ENCODE measurements at regions not wholly inside any gene's neighbourhood (a gene's known extent, or its start where the extent isn't known, plus 50 kb on each side); places are given as distances from the start of the nearest gene placed in this dataset.

GRCh38 chr1:177847843-177848242 is 122.0 kb downstream of the SEC16B start:
- DNase-seq (ENCODE audit: low read depth) = no peak

DNA sequence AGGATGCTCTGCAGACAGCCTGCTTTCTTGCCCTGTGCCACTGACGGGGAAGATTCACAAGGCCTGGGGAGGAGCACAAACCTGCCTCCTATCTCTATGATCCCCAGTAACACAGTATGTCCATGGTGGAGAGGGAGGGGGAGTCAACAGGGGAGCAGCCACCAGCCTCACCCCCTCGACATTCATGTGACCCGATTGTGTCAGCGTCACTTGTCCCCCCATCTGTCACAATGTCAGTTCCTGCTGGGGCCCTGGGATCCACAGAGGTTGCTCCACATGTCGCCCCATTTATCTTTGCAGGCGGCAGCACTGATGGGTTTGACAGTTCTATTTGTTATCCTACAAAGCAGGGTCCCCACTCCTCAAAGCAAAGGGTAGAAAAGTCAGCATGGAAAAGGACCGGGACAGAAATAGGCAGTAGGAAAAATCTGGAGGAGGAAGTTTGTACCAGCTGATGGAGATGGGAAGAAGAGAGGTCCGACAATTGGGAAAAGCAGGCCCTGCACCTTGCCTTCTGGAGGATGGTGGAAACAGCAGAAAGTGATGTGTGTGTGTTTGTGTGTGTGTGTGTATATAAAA is 130.9 kb downstream of the SEC16B start:
- no peak for DNase-seq (ENCODE audit: low read depth)

DNA sequence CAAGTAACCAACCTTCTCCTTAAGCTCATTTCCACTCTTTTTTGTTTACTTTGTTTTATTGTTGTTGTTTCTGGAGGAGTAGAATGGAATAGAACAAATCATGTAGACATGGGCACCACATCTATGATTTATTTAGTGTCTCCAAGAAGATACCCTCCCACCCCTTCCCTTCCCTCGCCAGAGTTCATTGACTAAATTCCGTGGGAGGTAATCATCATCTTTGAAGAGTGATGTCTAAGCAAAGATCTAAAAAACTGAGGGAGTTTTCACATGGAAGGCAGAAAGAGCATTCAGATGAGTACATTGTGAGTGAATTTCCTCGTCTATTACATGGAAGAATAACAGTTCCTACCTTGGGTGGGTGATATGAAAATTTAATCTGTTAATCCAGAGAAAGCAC is 136.2 kb downstream of the SEC16B start:
- DNase-seq (ENCODE audit: low read depth) = no peak

- no peak for DNase-seq (ENCODE audit: low read depth)
Observed at GRCh38 chr1:177830531-177831135, 139.2 kb downstream of the SEC16B start.

DNA sequence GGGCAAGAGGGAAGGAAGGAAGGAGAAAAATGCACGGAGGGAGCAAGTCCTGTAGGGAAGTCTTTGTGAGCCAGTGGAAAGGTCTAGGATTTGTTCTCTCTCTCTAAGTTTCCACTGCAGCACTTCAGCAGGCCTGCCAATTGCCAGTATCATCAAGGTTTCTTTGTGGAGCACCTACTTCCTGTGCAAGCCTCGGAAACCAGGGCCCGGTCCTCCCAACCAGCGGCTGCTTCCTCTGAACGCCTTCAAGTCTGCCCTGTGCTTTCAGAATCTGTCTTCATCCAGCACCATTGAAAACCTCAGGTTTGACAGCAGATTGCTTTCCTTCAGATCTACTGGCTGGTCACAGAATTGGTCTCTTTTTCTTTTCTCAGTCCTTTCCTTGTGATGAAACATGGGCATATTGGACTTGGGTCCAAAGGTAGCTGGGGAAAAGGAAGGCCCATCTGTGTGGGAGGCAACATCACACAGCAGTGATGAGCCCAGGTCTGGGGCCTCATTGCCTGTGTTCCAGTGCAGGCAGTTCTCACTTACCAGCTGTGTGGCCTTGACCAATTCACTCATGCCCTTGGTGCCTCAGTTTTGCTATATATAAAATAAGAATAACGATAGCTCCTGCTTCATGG is 144.5 kb downstream of the SEC16B start:
- no peak for DNase-seq (ENCODE audit: low read depth)

GRCh38 chr1:177824508-177824982 is 145.3 kb downstream of the SEC16B start:
- no peak for DNase-seq (ENCODE audit: low read depth)

GRCh38 chr1:177820213-177820612 is 149.6 kb downstream of the SEC16B start:
- no peak for DNase-seq (ENCODE audit: low read depth)

- no peak for DNase-seq (ENCODE audit: low read depth)
Observed at GRCh38 chr1:177817937-177818875, 151.7 kb downstream of the SEC16B start.

DNA sequence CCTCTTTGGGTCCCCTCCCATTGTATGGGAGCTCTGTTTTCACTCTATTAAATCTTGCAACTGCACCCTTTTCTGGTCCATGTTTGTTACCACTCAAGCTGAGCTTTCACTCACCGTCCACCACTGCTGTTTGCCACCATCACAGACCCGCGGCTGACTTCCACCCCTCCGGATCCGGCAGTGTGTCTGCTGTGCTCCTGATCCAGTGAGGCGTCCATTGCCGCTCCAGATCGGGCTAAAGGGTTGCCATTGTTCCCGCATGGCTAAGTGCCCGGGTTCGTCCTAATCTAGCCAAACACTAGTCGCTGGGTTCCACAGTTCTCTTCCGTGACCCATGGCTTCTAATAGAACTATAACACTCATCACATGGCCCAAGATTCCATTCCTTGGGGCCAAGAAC is 157.2 kb downstream of the SEC16B start:
- no peak for DNase-seq (ENCODE audit: low read depth)

DNA sequence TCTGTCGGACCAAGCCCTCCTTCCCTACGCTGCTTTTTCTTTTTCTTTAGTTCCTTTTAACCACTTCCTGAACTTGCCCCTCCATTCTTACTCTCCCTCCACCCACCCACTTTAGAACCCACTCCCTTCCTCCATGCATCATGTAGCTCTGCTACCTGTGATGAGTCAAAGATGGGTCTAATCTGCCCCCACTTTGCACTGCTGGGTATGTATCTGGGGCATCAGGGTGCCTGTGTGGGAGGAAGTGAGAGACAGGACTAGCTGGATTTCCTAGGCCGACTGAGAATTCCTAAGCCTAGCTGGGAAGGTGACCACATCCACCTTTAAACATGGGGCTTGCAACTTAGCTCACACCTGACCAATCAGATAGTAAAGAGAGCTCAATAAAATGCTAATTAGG is 157.7 kb downstream of the SEC16B start:
- DNase-seq (ENCODE audit: low read depth) = no peak

DNA sequence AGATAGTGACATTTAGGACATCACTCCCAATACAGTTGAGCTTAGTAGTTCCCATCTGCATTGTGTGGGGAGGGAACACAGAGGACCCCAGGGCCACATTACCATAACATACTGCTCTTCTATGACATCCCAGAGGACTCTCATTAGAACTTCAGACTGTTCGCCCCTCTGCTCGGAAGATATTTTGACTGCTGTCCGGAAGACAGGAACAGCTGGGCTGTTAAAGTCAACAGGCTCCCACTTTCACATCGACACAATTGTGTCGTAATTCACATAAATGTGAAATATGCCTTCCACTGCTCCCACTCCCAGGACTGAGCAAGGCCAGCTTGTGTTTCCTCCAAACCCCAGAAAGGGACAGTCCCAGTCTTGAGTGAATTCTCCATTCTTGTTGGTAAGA is 158.4 kb downstream of the SEC16B start:
- no peak for DNase-seq (ENCODE audit: low read depth)

- no peak for DNase-seq (ENCODE audit: low read depth)
Observed at GRCh38 chr1:177809819-177810218, 160.0 kb downstream of the SEC16B start.

GRCh38 chr1:177802304-177802703 is 167.6 kb downstream of the SEC16B start:
- no peak for DNase-seq (ENCODE audit: low read depth)

GRCh38 chr1:177801790-177802189 is 168.1 kb downstream of the SEC16B start:
- DNase-seq (ENCODE audit: low read depth) = no peak

DNA sequence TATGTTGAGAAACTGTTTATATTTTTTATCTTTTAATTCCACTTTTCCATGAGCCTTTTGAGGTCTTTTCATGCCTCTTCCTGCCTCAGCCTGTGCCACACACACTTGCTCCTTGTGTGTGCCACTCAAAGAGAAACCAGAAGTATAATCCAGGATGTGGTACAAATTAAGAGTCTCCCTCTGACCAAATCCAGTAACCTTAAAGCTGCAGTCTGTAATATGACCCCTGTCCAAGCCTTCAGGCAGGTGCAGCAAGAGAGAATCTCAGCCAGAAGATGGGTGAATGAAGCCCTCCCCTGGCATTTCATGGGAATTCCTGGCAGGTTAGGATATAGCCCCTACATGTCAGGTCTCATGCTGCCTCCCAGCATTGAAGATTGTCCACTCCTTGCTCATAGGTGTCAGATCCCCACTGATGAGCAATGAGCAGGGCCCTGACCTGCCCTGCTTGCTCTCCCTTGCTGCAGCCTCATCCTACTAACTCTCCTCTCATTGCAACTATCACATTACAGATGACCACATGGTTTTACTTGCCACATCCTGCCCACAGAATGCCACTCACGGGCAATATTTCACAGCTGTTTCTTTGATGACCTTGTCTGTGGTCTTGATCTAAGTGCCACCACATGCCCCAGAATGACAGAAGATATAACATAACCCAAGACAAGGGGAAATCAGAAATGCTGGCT is 169.3 kb downstream of the SEC16B start:
- peak; percentile 46 for DNase-seq (ENCODE audit: low read depth)

DNA sequence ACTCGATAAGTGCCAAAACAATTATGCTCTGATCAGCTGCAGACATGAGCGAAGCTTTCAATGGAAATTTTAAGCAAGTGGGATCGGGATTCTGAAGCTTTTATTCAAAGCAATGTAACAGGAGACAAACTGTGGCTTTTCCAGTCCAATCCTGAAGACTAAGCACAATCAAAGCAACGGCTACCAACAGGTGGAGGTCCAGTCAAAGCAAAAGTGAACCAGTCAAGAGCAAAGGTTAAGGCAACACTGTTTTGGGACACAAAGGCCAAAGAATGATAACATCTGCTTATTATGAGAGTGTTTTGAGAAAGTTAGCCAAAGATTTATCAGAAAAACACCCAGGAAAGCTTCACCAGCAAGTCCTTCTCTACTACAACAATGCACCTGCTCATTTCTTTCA is 170.1 kb downstream of the SEC16B start:
- DNase-seq (ENCODE audit: low read depth) = no peak

DNA sequence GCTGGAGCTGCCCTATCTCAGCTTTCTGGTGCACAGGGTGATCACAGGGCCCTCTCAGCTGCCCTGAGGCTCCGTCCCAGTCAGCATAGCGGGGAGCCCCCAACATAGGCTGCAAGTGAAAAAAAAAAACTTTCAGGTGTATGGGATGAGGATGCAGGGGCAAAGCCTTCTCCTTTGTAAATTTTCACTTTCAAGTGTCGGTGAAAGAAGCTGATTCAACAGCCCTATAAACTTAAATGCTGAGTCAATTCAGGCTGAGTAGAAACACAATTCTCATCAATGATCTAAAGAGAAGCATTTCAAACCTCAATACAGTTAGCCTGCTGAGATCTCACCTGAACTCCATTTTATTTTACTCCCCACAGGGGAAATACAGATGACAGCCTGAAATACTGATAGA is 171.2 kb downstream of the SEC16B start:
- no peak for DNase-seq (ENCODE audit: low read depth)

GRCh38 chr1:177796561-177796960 is 173.3 kb downstream of the SEC16B start:
- no peak for DNase-seq (ENCODE audit: low read depth)

DNA sequence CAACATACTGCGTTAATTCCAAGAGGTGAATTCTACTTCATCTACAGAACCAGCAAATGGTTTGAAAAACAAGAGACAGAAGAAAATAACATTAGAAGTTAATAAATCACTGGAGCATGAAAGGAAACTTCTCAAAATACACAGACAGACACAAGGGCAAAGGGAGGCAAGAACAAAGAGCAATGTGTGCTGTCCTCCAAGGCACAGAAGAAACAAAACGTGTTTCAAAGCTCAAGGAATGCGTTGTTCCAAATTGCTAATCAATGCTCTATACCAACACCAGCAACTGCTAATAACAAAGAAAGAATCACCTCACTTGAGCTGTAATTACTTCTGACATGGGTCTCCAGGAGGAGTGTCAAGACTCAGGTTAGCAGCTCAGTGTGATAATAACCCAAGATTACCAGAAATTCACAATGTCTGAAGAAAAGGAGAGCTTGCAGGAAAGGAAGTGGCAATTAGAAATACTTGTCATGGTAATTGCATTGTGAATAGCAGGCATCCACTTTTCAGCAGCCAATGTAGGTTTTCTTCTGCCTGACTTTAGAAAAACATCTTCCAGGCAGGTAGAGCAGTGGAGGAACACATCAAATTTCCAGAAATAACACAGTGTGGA is 175.4 kb downstream of the SEC16B start:
- DNase-seq (ENCODE audit: low read depth) = no peak

GRCh38 chr1:177793900-177794299 is 176.0 kb downstream of the SEC16B start:
- no peak for DNase-seq (ENCODE audit: low read depth)

DNA sequence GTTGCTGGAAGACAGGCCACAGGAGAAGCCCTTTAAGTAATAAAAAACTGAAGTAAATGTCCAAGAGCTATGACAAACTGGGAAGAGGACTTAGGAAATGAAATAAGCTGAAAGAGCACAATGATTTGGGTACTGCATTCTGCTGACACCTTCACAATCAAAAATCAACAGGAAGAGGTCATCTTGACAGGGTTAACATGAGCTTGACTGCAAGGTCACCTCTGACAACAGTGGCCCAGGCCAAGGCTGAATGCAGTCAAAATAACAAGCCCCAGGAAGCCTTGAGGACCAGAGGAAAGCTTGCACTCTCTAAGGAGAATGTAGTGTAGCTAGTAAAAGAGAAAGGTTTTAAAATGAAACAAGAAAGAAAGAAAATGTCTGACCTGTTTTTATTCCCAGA is 179.3 kb downstream of the SEC16B start:
- no peak for DNase-seq (ENCODE audit: low read depth)

Measured in RPMI7951 (cell line).